ENCODE measurements at regions not wholly inside any gene's neighbourhood (a gene's known extent, or its start where the extent isn't known, plus 50 kb on each side); places are given as distances from the start of the nearest gene placed in this dataset.

GRCh38 chr3:135514060-135514448 lies 451.5 kb upstream of the PPP2R3A start:
- Histone ChIP-seq H3K27ac (ENCODE audit: low read length) (no peak overlapping the region), H3K9ac (ENCODE audit: low read depth, low read length) (no peak overlapping the region)

GRCh38 chr3:135516143-135516542 lies 449.4 kb upstream of the PPP2R3A start:
- H3K4me1 ChIP-seq (ENCODE audit: insufficient read depth, low read length), result 0 out of 2 replicates have a peak, but pooled peaks cover 3% of the 10 kb centered on the region
- H3K27me3 ChIP-seq (ENCODE audit: insufficient read depth, low read length), result no peaks in the 10 kb centered on the region
- no peak overlapping the region for H3K27ac ChIP-seq (ENCODE audit: low read length)
- no peak overlapping the region for H3K9ac ChIP-seq (ENCODE audit: low read depth, low read length)
- H3K4me3 ChIP-seq (ENCODE audit: low read length), result no peak overlapping the region
- no peaks in the 10 kb centered on the region for H3K9me3 ChIP-seq (ENCODE audit: insufficient read depth, low read depth, low read length)
- H3K36me3 ChIP-seq (ENCODE audit: insufficient read depth, low read depth, low read length), result no peaks in the 10 kb centered on the region

More at GRCh38 chr3:135514060-135514448, 451.5 kb upstream of the PPP2R3A start:
- Histone ChIP-seq H3K27me3 (ENCODE audit: insufficient read depth, low read length) (no peaks in the 10 kb centered on the region), H3K36me3 (ENCODE audit: insufficient read depth, low read depth, low read length) (no peaks in the 10 kb centered on the region), H3K4me3 (ENCODE audit: low read length) (no peak overlapping the region), H3K9me3 (ENCODE audit: insufficient read depth, low read depth, low read length) (no peaks in the 10 kb centered on the region), H3K4me1 (ENCODE audit: insufficient read depth, low read length) (0 out of 2 replicates have a peak, but pooled peaks cover 3% of the 10 kb centered on the region)

DNA sequence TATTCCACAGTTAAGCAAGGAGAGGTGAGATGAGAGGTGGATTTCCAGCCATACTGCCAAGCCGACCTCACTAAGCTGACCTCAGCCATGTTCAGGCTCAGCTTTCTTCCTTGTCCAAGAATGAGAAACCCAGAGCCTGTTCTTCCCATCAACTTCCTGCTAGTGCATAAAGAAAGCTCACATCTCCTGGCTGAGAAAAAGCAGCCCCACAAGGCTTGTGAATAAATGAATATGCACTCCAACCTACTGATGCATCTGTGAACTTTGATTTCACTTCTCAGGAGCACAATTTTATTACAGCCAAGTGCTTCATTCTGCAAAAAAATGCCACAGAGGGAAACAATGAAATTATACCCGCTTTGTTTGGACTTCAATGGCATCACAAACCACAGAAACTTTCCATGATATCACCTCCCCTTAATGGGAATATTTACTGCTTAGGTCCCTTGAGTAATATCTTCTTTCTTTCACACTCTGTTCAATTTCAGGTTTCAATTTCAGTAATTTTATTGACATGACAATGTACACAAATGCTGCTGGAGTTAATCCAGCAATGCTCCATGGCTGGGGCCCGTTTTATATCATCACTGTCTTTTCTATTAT lies 437.0 kb upstream of the PPP2R3A start:
- H3K9ac ChIP-seq (ENCODE audit: low read depth, low read length), result no peak overlapping the region
- H3K4me3 ChIP-seq (ENCODE audit: low read length), result no peak overlapping the region
- H3K4me1 ChIP-seq (ENCODE audit: insufficient read depth, low read length), result no peaks in the 10 kb centered on the region
- H3K27me3 ChIP-seq (ENCODE audit: insufficient read depth, low read length), result no peaks in the 10 kb centered on the region
- H3K36me3 ChIP-seq (ENCODE audit: insufficient read depth, low read depth, low read length), result no peaks in the 10 kb centered on the region
- H3K9me3 ChIP-seq (ENCODE audit: insufficient read depth, low read depth, low read length), result no peaks in the 10 kb centered on the region
- no peak overlapping the region for H3K27ac ChIP-seq (ENCODE audit: low read length)

GRCh38 chr3:135532021-135532420 lies 433.5 kb upstream of the PPP2R3A start:
- Histone ChIP-seq H3K27me3 (ENCODE audit: insufficient read depth, low read length) (no peaks in the 10 kb centered on the region), H3K36me3 (ENCODE audit: insufficient read depth, low read depth, low read length) (no peaks in the 10 kb centered on the region), H3K9me3 (ENCODE audit: insufficient read depth, low read depth, low read length) (no peaks in the 10 kb centered on the region)

GRCh38 chr3:135538123-135538522 lies 427.4 kb upstream of the PPP2R3A start:
- Histone ChIP-seq H3K27ac (ENCODE audit: low read length) (no peak overlapping the region), H3K27me3 (ENCODE audit: insufficient read depth, low read length) (no peaks in the 10 kb centered on the region), H3K9ac (ENCODE audit: low read depth, low read length) (no peak overlapping the region), H3K36me3 (ENCODE audit: insufficient read depth, low read depth, low read length) (no peaks in the 10 kb centered on the region), H3K4me1 (ENCODE audit: insufficient read depth, low read length) (no peaks in the 10 kb centered on the region), H3K4me3 (ENCODE audit: low read length) (no peak overlapping the region), H3K9me3 (ENCODE audit: insufficient read depth, low read depth, low read length) (no peaks in the 10 kb centered on the region)

More at GRCh38 chr3:135532021-135532420, 433.5 kb upstream of the PPP2R3A start:
- H3K9ac ChIP-seq (ENCODE audit: low read depth, low read length), result no peak overlapping the region
- no peak overlapping the region for H3K4me3 ChIP-seq (ENCODE audit: low read length)
- no peak overlapping the region for H3K27ac ChIP-seq (ENCODE audit: low read length)
- H3K4me1 ChIP-seq (ENCODE audit: insufficient read depth, low read length), result no peaks in the 10 kb centered on the region

GRCh38 chr3:135539351-135539750 lies 426.2 kb upstream of the PPP2R3A start:
- no peak overlapping the region for H3K9ac ChIP-seq (ENCODE audit: low read depth, low read length)
- no peaks in the 10 kb centered on the region for H3K9me3 ChIP-seq (ENCODE audit: insufficient read depth, low read depth, low read length)
- H3K4me3 ChIP-seq (ENCODE audit: low read length), result no peak overlapping the region
- no peaks in the 10 kb centered on the region for H3K4me1 ChIP-seq (ENCODE audit: insufficient read depth, low read length)
- H3K36me3 ChIP-seq (ENCODE audit: insufficient read depth, low read depth, low read length), result no peaks in the 10 kb centered on the region
- H3K27me3 ChIP-seq (ENCODE audit: insufficient read depth, low read length), result no peaks in the 10 kb centered on the region
- no peak overlapping the region for H3K27ac ChIP-seq (ENCODE audit: low read length)

- no peaks in the 10 kb centered on the region for H3K27me3 ChIP-seq (ENCODE audit: insufficient read depth, low read length)
- H3K36me3 ChIP-seq (ENCODE audit: insufficient read depth, low read depth, low read length), result no peaks in the 10 kb centered on the region
- no peaks in the 10 kb centered on the region for H3K9me3 ChIP-seq (ENCODE audit: insufficient read depth, low read depth, low read length)
- H3K4me3 ChIP-seq (ENCODE audit: low read length), result no peak overlapping the region
- H3K4me1 ChIP-seq (ENCODE audit: insufficient read depth, low read length), result no peaks in the 10 kb centered on the region
- H3K27ac ChIP-seq (ENCODE audit: low read length), result no peak overlapping the region
- no peak overlapping the region for H3K9ac ChIP-seq (ENCODE audit: low read depth, low read length)
Observed at GRCh38 chr3:135539854-135540253, 425.7 kb upstream of the PPP2R3A start.

- Histone ChIP-seq H3K9ac (ENCODE audit: low read depth, low read length) (no peak overlapping the region), H3K4me1 (ENCODE audit: insufficient read depth, low read length) (no peaks in the 10 kb centered on the region), H3K27ac (ENCODE audit: low read length) (no peak overlapping the region), H3K36me3 (ENCODE audit: insufficient read depth, low read depth, low read length) (no peaks in the 10 kb centered on the region), H3K9me3 (ENCODE audit: insufficient read depth, low read depth, low read length) (no peaks in the 10 kb centered on the region), H3K27me3 (ENCODE audit: insufficient read depth, low read length) (no peaks in the 10 kb centered on the region), H3K4me3 (ENCODE audit: low read length) (no peak overlapping the region)
Observed at GRCh38 chr3:135549928-135550494, 415.5 kb upstream of the PPP2R3A start.

- Histone ChIP-seq H3K27ac (ENCODE audit: low read length) (no peak overlapping the region), H3K9ac (ENCODE audit: low read depth, low read length) (no peak overlapping the region), H3K27me3 (ENCODE audit: insufficient read depth, low read length) (no peaks in the 10 kb centered on the region), H3K4me3 (ENCODE audit: low read length) (no peak overlapping the region), H3K4me1 (ENCODE audit: insufficient read depth, low read length) (no peaks in the 10 kb centered on the region), H3K36me3 (ENCODE audit: insufficient read depth, low read depth, low read length) (no peaks in the 10 kb centered on the region), H3K9me3 (ENCODE audit: insufficient read depth, low read depth, low read length) (no peaks in the 10 kb centered on the region)
Observed at GRCh38 chr3:135556174-135556573, 409.4 kb upstream of the PPP2R3A start.

- no peak overlapping the region for H3K9ac ChIP-seq (ENCODE audit: low read depth, low read length)
- no peak overlapping the region for H3K4me3 ChIP-seq (ENCODE audit: low read length)
- H3K36me3 ChIP-seq (ENCODE audit: insufficient read depth, low read depth, low read length), result no peaks in the 10 kb centered on the region
- H3K27me3 ChIP-seq (ENCODE audit: insufficient read depth, low read length), result no peaks in the 10 kb centered on the region
- no peak overlapping the region for H3K27ac ChIP-seq (ENCODE audit: low read length)
- H3K9me3 ChIP-seq (ENCODE audit: insufficient read depth, low read depth, low read length), result no peaks in the 10 kb centered on the region
- no peaks in the 10 kb centered on the region for H3K4me1 ChIP-seq (ENCODE audit: insufficient read depth, low read length)
Observed at GRCh38 chr3:135558150-135558783, 407.3 kb upstream of the PPP2R3A start.

GRCh38 chr3:135558906-135559305 lies 406.6 kb upstream of the PPP2R3A start:
- Histone ChIP-seq H3K9ac (ENCODE audit: low read depth, low read length) (no peak overlapping the region), H3K4me3 (ENCODE audit: low read length) (no peak overlapping the region), H3K9me3 (ENCODE audit: insufficient read depth, low read depth, low read length) (no peaks in the 10 kb centered on the region), H3K4me1 (ENCODE audit: insufficient read depth, low read length) (no peaks in the 10 kb centered on the region), H3K36me3 (ENCODE audit: insufficient read depth, low read depth, low read length) (no peaks in the 10 kb centered on the region), H3K27ac (ENCODE audit: low read length) (no peak overlapping the region), H3K27me3 (ENCODE audit: insufficient read depth, low read length) (no peaks in the 10 kb centered on the region)

GRCh38 chr3:135559802-135560201 lies 405.7 kb upstream of the PPP2R3A start:
- no peaks in the 10 kb centered on the region for H3K9me3 ChIP-seq (ENCODE audit: insufficient read depth, low read depth, low read length)
- no peak overlapping the region for H3K4me3 ChIP-seq (ENCODE audit: low read length)
- H3K27me3 ChIP-seq (ENCODE audit: insufficient read depth, low read length), result no peaks in the 10 kb centered on the region
- no peaks in the 10 kb centered on the region for H3K4me1 ChIP-seq (ENCODE audit: insufficient read depth, low read length)
- no peak overlapping the region for H3K9ac ChIP-seq (ENCODE audit: low read depth, low read length)
- H3K36me3 ChIP-seq (ENCODE audit: insufficient read depth, low read depth, low read length), result no peaks in the 10 kb centered on the region
- H3K27ac ChIP-seq (ENCODE audit: low read length), result no peak overlapping the region

All from iPS-20b (cell line).